Small intestine (tissue), 7 donors: ENCODE measurements at regions not wholly inside any gene's neighbourhood (a gene's known extent, or its start where the extent isn't known, plus 50 kb on each side); places are given as distances from the start of the nearest gene placed in this dataset.

Experiments used
- DNase-seq, 2 donors: peaks; one replicate each; pipeline versions ENCODE4 v3.0.0 to v3.0.0-alpha.2; 2013
- FAIRE-seq: peaks from 2 replicates; lab custom pipeline; 2012; peaks lifted over from hg19 to GRCh38; lab: Jason Lieb, UNC
- H3K27ac ChIP-seq, 3 donors: one replicate each; pipeline ENCODE4 v1.5.1; 2013; ENCODE audit warnings: low read length in 2 of 3, mild to moderate bottlenecking in 2 of 3, control low read depth in 1 of 3, inconsistent platforms in 1 of 3, low read depth in 1 of 3, moderate library complexity in 1 of 3
- H3K27me3 ChIP-seq, 3 donors: one replicate each; pipeline ENCODE4 v1.6.1; 2013; ENCODE audit warnings: low read length in 3 of 3, inconsistent platforms in 1 of 3; ENCODE audit not compliant: control insufficient read depth in 3 of 3, insufficient read depth in 3 of 3
- H3K36me3 ChIP-seq, 3 donors: one replicate each; pipeline ENCODE4 v1.6.1; 2013; ENCODE audit warnings: low read length in 3 of 3, inconsistent platforms in 1 of 3, low read depth in 1 of 3, mild to moderate bottlenecking in 1 of 3, moderate library complexity in 1 of 3; ENCODE audit not compliant: control insufficient read depth in 3 of 3, insufficient read depth in 2 of 3
- H3K4me1 ChIP-seq, 3 donors: one replicate each; pipeline ENCODE4 v1.6.1; 2013; ENCODE audit warnings: low read length in 2 of 3, inconsistent platforms in 1 of 3, low read depth in 1 of 3, mild to moderate bottlenecking in 1 of 3, moderate library complexity in 1 of 3; ENCODE audit not compliant: control insufficient read depth in 3 of 3, insufficient read depth in 2 of 3
- H3K4me3 ChIP-seq, 3 donors: one replicate each; pipeline ENCODE4 v1.5.1; 2013; ENCODE audit warnings: low read length in 3 of 3, control low read depth in 1 of 3, inconsistent platforms in 1 of 3, low read depth in 1 of 3, mild to moderate bottlenecking in 1 of 3, moderate library complexity in 1 of 3
- H3K9me3 ChIP-seq, 2 donors: one replicate each; pipeline ENCODE4 v1.6.1; 2013; ENCODE audit warnings: low read depth in 1 of 2, low read length in 1 of 2; ENCODE audit not compliant: control insufficient read depth in 2 of 2, insufficient read depth in 1 of 2
- WGBS, 3 donors: extraction: QIAGEN DNeasy Blood & Tissue Kit; methylation state at CpG; one replicate each; pipeline ENCODE4 v1.1.7; 2013; 5-methylcytosine and 5-hydroxymethylcytosine counted together
- donor health status: healthy with polysubstance abuse.
- donor health status: control.
- donor health status: control.
- donor health status: Bipolar disorder and iron deficiency.
- donor health status: healthy.

DNA sequence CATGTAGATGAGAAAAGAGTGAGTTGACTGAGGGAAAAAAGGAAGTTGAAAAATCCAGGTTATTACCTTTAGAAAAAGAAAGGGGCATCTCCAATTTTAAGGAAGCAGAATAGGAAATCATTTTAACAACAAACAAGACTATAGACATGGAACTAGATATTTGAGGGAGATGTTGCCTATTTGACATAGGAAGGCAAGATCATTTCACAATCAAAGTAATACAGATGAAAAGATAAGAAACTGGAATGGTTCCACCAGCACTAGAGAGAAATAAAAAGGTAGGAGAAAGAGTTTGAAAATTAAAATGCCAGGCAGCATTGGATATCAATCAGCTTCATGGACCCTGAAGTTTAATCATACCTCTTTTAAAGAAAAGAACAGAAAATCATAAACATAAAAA is 881.0 kb upstream of the MGAT4C start:
- no peaks in the 10 kb centered on the region for H3K36me3 ChIP-seq

DNA sequence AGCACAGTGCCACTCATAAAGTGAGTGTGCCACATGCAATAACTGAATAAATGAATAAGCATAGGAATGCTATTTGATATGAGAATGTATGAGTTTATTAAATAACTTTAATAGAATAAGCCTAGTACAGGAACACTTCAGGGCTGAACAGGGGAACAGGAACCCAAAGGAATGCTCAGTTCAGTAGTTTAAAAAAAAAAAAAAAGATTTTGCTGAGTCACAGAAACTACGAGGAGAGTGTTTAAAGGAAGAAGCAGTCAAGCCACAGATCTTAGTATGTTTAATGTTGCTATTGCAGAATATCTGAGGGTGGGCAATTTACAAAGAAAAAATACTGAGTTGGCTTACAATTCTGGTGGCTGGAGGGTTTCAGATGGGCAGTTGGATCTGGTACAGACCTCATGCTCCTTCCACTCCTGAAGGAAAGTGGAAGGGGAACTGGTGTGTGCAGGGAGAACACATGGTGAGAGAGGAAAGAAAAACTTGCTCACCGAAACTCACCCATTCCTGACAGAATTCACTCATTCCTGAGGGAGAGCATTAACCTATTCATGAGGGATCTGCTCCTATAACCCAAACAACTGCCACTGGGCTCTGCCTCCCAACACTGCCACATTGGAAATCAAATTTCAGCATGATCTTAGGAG is 880.3 kb upstream of the MGAT4C start:
- H3K9me3 ChIP-seq: no peaks in the 10 kb centered on the region
- WGBS, 3 donors: 41 to 44% (median 42%) methylated on average over 2 of the region's 2 CpGs
- H3K36me3 ChIP-seq: no peaks in the 10 kb centered on the region
- DNase-seq (no peak), FAIRE-seq (no peak)
- H3K27me3 ChIP-seq: no peaks in the 10 kb centered on the region
- H3K4me1 ChIP-seq: no peaks in the 10 kb centered on the region
- no peak overlapping the region for H3K27ac ChIP-seq
- H3K4me3 ChIP-seq: no peak overlapping the region

More for the DNA sequence above, 881.0 kb upstream of the MGAT4C start:
- no peak overlapping the region for H3K4me3 ChIP-seq
- no peaks in the 10 kb centered on the region for H3K4me1 ChIP-seq
- H3K27me3 ChIP-seq: no peaks in the 10 kb centered on the region
- H3K9me3 ChIP-seq: no peaks in the 10 kb centered on the region
- FAIRE-seq (no peak), DNase-seq (no peak)
- H3K27ac ChIP-seq: no peak overlapping the region

DNA sequence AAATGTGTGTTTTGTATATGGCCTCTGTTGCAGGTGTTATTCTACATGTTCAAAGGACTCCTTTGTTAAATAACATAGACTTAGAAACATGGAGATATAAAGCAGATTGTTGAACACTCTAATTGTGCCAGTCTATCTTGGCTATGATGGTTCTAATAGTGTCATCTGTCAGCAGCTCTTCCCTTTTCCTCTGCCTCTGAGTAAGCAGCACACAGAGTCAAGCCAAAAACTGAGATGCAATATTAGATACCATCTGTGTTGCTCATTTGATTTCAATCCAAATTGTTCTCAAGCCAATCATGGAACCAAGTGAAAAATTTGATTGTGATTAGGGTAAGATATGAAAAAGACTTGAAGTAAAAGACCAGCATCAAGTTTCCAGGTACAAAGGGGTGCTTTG is 871.1 kb upstream of the MGAT4C start:
- H3K27me3 ChIP-seq: no peaks in the 10 kb centered on the region
- H3K36me3 ChIP-seq: no peaks in the 10 kb centered on the region
- H3K27ac ChIP-seq: no peak overlapping the region
- FAIRE-seq: no peak
- no peak for DNase-seq
- no peaks in the 10 kb centered on the region for H3K4me1 ChIP-seq
- no peak overlapping the region for H3K4me3 ChIP-seq
- H3K9me3 ChIP-seq: peaks cover 0 to 5% of the 10 kb centered on the region in 2 donors

DNA sequence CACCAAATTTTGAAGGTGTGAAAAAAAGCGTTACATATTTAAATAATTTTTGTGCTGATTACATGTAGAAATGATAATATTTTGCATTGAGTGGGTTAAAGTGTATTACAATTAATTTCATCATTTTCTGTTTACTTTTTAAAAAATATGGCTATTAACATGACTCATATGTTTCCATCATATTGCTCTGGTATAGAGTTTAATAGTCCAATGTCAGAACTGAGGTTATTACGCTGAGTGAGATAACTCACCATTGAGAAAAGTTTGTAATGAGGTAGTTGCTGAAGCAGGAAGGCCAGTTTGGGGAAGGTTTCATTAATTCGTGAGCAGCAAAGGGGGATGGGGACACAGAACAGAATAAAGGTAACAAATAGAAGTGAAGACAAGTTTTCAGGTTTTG is 865.7 kb upstream of the MGAT4C start:
- H3K9me3 ChIP-seq: peaks cover 2 to 5% of the 10 kb centered on the region in 2 donors
- H3K27ac ChIP-seq: no peak overlapping the region
- 57 to 69% (median 67%) methylated on average over 3 of the region's 3 CpGs for WGBS, 3 donors
- H3K4me1 ChIP-seq: no peaks in the 10 kb centered on the region
- FAIRE-seq (no peak), DNase-seq (no peak)
- H3K4me3 ChIP-seq: no peak overlapping the region
- no peaks in the 10 kb centered on the region for H3K27me3 ChIP-seq
- no peaks in the 10 kb centered on the region for H3K36me3 ChIP-seq

DNA sequence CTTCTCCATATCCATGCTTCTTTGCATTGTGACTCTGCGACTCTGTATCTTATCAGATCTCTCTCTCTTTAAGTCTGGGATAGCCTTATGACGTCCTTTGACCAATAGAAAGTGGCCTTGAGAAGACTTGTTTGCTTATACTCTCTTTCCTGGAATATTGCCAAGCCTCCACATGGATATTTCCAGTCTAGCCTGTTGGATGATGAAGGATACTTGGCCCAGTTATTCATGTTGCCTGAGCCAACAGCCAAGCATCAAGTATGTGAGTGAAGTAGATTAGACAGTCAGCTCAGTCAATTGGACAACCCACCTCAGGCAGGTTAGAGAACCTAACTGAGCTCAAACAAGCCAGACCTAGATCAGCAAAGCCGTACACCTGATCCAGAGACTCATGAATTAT is 864.2 kb upstream of the MGAT4C start:
- DNase-seq: no peak
- no peaks in the 10 kb centered on the region for H3K36me3 ChIP-seq
- H3K9me3 ChIP-seq: peaks cover 2 to 5% of the 10 kb centered on the region in 2 donors
- no peak overlapping the region for H3K27ac ChIP-seq
- H3K4me1 ChIP-seq: no peaks in the 10 kb centered on the region
- 35 to 58% (median 38%) methylated on average over 3 of the region's 3 CpGs for WGBS, 3 donors
- FAIRE-seq: no peak
- no peaks in the 10 kb centered on the region for H3K27me3 ChIP-seq
- no peak overlapping the region for H3K4me3 ChIP-seq

DNA sequence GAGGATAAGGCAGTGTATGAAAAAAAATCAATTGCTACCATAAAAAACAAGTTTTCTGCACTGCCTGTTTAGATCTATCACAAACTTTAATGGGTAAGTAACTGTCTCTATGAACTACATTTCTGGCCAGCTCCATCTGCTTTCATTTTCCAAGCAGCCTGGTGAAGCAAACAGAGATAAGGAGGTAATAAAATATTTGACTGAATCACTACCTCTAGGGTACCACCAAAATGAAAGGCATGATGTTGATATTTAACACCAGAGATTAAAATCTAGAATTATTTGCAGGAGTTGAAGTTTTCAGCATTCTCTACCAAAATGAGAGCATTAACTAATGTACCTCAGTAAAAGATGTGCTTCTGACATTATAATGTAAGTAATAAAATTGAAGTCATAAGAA is 863.5 kb upstream of the MGAT4C start:
- Histone ChIP-seq H3K27ac (no peak overlapping the region), H3K4me3 (no peak overlapping the region), H3K27me3 (no peaks in the 10 kb centered on the region), H3K36me3 (no peaks in the 10 kb centered on the region), H3K9me3 (peaks cover 2 to 5% of the 10 kb centered on the region in 2 donors), H3K4me1 (no peaks in the 10 kb centered on the region)
- no peak for FAIRE-seq
- no peak for DNase-seq

DNA sequence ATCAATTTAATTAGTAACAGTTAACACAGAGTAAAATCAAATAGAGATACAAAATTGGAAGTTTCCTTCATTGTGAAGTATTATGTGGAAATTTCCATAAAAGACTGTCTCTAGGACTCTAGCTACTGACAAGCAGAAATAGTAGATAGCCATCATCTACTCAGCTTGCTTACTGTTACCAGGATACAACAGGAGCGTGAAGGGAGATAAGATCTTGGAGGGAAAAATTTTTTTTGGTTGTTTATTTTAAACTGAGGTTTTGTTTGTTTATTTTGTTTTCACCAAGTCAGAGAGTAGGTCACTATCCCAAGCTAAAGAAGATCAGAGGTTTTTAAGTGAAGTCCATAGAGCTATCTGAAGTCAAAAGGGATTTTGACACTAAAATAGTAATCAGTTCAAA is 861.3 kb upstream of the MGAT4C start:
- FAIRE-seq (no peak), DNase-seq (no peak)
- no peak overlapping the region for H3K27ac ChIP-seq
- no peaks in the 10 kb centered on the region for H3K36me3 ChIP-seq
- H3K27me3 ChIP-seq: no peaks in the 10 kb centered on the region
- no peak overlapping the region for H3K4me3 ChIP-seq
- peaks cover 0 to 2% of the 10 kb centered on the region in 2 donors for H3K9me3 ChIP-seq
- no peaks in the 10 kb centered on the region for H3K4me1 ChIP-seq
- 19 to 34% (median 33%) methylated on average over 1 of the region's 1 CpG for WGBS, 3 donors

DNA sequence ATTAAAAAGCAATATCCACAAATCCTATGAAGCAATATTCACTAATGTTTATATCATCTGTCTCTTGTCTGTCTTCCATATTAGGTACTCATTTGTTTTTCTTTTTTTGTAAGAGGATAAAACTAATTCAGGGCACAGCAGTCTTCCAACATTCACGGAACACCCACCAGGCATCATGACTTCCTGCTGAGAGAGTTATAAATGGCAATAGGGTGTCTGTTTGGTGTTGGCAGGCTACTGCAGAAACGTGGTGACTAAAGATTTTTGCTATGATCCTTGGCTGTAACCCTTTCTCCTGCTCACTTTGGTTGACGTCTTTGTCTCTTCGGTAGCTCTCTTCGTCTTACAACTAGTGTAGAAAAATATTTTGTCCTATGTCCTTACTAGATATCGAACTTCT is 860.6 kb upstream of the MGAT4C start:
- FAIRE-seq (no peak), DNase-seq (no peak)
- H3K27ac ChIP-seq: no peak overlapping the region
- no peaks in the 10 kb centered on the region for H3K4me1 ChIP-seq
- 60 to 69% (median 62%) methylated on average over 6 of the region's 6 CpGs for WGBS, 3 donors
- no peaks in the 10 kb centered on the region for H3K27me3 ChIP-seq
- H3K9me3 ChIP-seq: peaks cover 0 to 2% of the 10 kb centered on the region in 2 donors
- H3K4me3 ChIP-seq: no peak overlapping the region
- H3K36me3 ChIP-seq: no peaks in the 10 kb centered on the region
